Keratinocyte (primary cell): ENCODE measurements at regions not wholly inside any gene's neighbourhood (a gene's known extent, or its start where the extent isn't known, plus 50 kb on each side); places are given as distances from the start of the nearest gene placed in this dataset.

Experiments used
- DNase-seq: peaks from one replicate; pipeline ENCODE4 v3.0.0-alpha.2; 2011; ENCODE audit warnings: low read depth, missing footprints, low spot score
- FAIRE-seq: peaks from 2 replicates; lab custom pipeline; 2011; peaks lifted over from hg19 to GRCh38; lab: Jason Lieb, UNC
- H2AFZ ChIP-seq: 2 replicates; pipeline ENCODE4 v1.6.0; 2012; ENCODE audit warnings: low read length, control low read depth, inconsistent platforms; ENCODE audit not compliant: control insufficient read depth
- H3K27ac ChIP-seq: 2 replicates; pipeline ENCODE4 v1.5.1; 2011; ENCODE audit warnings: low read length; ENCODE audit not compliant: control insufficient read depth, insufficient read depth
- H3K27me3 ChIP-seq: 3 replicates; pipeline ENCODE4 v1.6.0; 2011; ENCODE audit warnings: low read length; ENCODE audit not compliant: control insufficient read depth, insufficient read depth; ENCODE audit errors: extremely low read depth
- H3K36me3 ChIP-seq, 2 experiments: 2 replicates in 1 of 2; 3 replicates in 1 of 2; pipeline ENCODE4 v1.5.1; 2011; ENCODE audit warnings: low read length in 2 of 2, mild to moderate bottlenecking in 1 of 2; ENCODE audit not compliant: control insufficient read depth in 2 of 2, insufficient read depth in 2 of 2; ENCODE audit errors: extremely low read depth in 1 of 2
- H3K4me1 ChIP-seq: 3 replicates; pipeline ENCODE4 v1.5.1; 2011; ENCODE audit warnings: low read length; ENCODE audit not compliant: control insufficient read depth, insufficient read depth; ENCODE audit errors: extremely low read depth
- H3K4me2 ChIP-seq: 3 replicates; pipeline ENCODE4 v1.6.0; 2011; ENCODE audit warnings: low read depth, low read length; ENCODE audit not compliant: control insufficient read depth, insufficient read depth; ENCODE audit errors: extremely low read depth
- H3K4me3 ChIP-seq, 3 experiments: fragments of 200-600 bp in 1 of 3; sonication (generic) in 1 of 3; 2 replicates in 2 of 3; 3 replicates in 1 of 3; pipeline ENCODE4 v1.5.1; 2011 to 2016; ENCODE audit warnings: low read length in 3 of 3, mild to moderate bottlenecking in 3 of 3, control low read depth in 2 of 3, inconsistent platforms in 1 of 3, low read depth in 1 of 3, mixed read lengths in 1 of 3, mixed run types in 1 of 3, moderate library complexity in 1 of 3; ENCODE audit not compliant: control insufficient read depth in 2 of 3, insufficient read depth in 2 of 3; ENCODE audit errors: extremely low read depth in 1 of 3
- H3K79me2 ChIP-seq: 2 replicates; pipeline ENCODE4 v1.6.0; 2012; ENCODE audit warnings: low read length; ENCODE audit not compliant: control insufficient read depth, insufficient read depth
- H3K9ac ChIP-seq: 3 replicates; pipeline ENCODE4 v1.6.0; 2011; ENCODE audit warnings: low read length; ENCODE audit not compliant: control insufficient read depth, insufficient read depth; ENCODE audit errors: extremely low read depth
- H3K9me1 ChIP-seq: 3 replicates; pipeline ENCODE4 v1.6.0; 2011; ENCODE audit warnings: low read length; ENCODE audit not compliant: control insufficient read depth, insufficient read depth; ENCODE audit errors: extremely low read depth
- H3K9me3 ChIP-seq: 2 replicates; pipeline ENCODE4 v1.5.1; 2012; ENCODE audit warnings: low read depth, low read length; ENCODE audit not compliant: control insufficient read depth
- H4K20me1 ChIP-seq: 3 replicates; pipeline ENCODE4 v1.6.0; 2011; ENCODE audit warnings: low read length; ENCODE audit not compliant: control insufficient read depth, insufficient read depth; ENCODE audit errors: extremely low read depth
- EZH2 ChIP-seq: IDR thresholded peaks from one replicate; pipeline ENCODE4 v1.6.1; 2012; ENCODE audit warnings: inconsistent platforms, mild to moderate bottlenecking, low read length, moderate library complexity
- dilution Hi-C: fragments of 300-500 bp; cut with MboI; formaldehyde crosslinking; loops from one replicate; pipeline ENCODE4 v1.7.0; 2020; ENCODE audit warnings: low sequenced_read_pairs; ENCODE audit not compliant: extremely low pct_ligation_motif_present
- TF ChIP-seq, protein P1 (sequence below), 3 experiments: IDR thresholded peaks in 1 of 3; conservative IDR thresholded peaks in 1 of 3; optimal IDR thresholded peaks in 1 of 3; 2 replicates in 2 of 3; 3 replicates in 1 of 3; pipeline versions ENCODE3 to v1.5.1; 2011; ENCODE audit warnings: low read length in 3 of 3, mild to moderate bottlenecking in 3 of 3, moderate library complexity in 2 of 3, control low read depth in 1 of 3, inconsistent platforms in 1 of 3; ENCODE audit not compliant: insufficient read depth in 2 of 3; ENCODE audit errors: extremely low read depth in 1 of 3

DNA sequence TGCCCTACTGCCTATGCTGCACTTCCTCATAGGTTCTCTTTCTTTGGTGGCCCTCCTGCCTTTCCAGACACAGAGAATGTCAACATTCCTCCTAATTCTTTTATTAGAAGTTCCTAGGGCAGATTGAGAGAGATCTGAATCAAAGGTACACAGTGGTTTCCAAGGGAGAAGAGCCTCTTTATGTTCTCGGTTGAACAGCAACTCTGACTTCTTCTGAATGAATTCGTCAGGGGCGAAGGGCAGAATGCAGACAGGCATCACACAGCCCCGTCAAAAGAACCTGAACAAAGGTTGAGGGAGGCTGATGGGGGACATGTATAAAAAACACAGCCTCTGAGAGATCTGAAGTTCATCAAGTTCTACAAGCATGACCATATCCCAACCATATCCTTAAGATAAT is 68.1 kb upstream of the DTNBP1 start:
- H3K9me1 ChIP-seq = no peaks in the 10 kb centered on the region
- no peaks in the 10 kb centered on the region for H3K79me2 ChIP-seq
- no peak overlapping the region for H3K9ac ChIP-seq
- H3K4me3 ChIP-seq = no peak overlapping the region
- H3K4me1 ChIP-seq = no peaks in the 10 kb centered on the region
- H4K20me1 ChIP-seq = no peaks in the 10 kb centered on the region
- no peaks in the 10 kb centered on the region for H3K36me3 ChIP-seq
- TF ChIP-seq, protein P1, sequence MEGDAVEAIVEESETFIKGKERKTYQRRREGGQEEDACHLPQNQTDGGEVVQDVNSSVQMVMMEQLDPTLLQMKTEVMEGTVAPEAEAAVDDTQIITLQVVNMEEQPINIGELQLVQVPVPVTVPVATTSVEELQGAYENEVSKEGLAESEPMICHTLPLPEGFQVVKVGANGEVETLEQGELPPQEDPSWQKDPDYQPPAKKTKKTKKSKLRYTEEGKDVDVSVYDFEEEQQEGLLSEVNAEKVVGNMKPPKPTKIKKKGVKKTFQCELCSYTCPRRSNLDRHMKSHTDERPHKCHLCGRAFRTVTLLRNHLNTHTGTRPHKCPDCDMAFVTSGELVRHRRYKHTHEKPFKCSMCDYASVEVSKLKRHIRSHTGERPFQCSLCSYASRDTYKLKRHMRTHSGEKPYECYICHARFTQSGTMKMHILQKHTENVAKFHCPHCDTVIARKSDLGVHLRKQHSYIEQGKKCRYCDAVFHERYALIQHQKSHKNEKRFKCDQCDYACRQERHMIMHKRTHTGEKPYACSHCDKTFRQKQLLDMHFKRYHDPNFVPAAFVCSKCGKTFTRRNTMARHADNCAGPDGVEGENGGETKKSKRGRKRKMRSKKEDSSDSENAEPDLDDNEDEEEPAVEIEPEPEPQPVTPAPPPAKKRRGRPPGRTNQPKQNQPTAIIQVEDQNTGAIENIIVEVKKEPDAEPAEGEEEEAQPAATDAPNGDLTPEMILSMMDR (optimal IDR thresholded peaks at IDR 0.05 in 1 of 3, IDR thresholded peaks at IDR 0.05 in 1 of 3, conservative IDR thresholded peaks at IDR 0.05 in 1 of 3; ENCODE audit: extremely low read depth in 1 of 3, insufficient read depth in 2 of 3, low read length in 3 of 3) = no peak
- H3K27ac ChIP-seq = no peak overlapping the region
- no peak for DNase-seq
- dilution Hi-C loops = no loop called here
- FAIRE-seq = no peak
- no peak overlapping the region for H3K4me2 ChIP-seq
- H2AFZ ChIP-seq = no peak overlapping the region
- H3K27me3 ChIP-seq = peaks cover 13% of the 10 kb centered on the region
- no peaks in the 10 kb centered on the region for H3K9me3 ChIP-seq

DNA sequence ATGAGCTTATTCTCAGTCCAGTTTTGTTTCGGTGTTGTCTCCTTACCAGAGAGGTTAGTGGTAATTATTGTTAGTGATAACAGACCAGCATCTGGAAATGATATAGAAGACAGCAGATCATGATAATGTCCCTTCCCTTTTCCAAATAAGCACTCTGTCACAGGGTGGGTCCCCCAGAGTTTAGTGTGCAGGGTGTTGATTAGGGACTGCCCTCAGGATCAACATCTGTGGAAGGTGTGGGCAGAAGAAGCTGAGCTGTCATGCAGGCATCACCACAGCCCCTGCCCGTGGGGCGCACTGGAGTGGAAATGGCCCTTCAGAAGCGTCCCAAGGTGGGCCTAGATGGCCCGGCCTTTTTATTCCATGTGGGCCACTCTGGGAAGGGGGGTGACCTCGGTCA is 67.6 kb upstream of the DTNBP1 start:
- Histone ChIP-seq H3K9me1 (no peaks in the 10 kb centered on the region), H3K4me2 (no peak overlapping the region), H2AFZ (no peak overlapping the region), H3K27me3 (peaks cover 13% of the 10 kb centered on the region), H3K4me1 (no peaks in the 10 kb centered on the region), H3K9ac (no peak overlapping the region), H3K36me3 (no peaks in the 10 kb centered on the region), H4K20me1 (no peaks in the 10 kb centered on the region), H3K79me2 (no peaks in the 10 kb centered on the region), H3K9me3 (no peaks in the 10 kb centered on the region), H3K27ac (no peak overlapping the region), H3K4me3 (no peak overlapping the region)
- dilution Hi-C loops = no loop called here
- no peak for FAIRE-seq
- no peak for DNase-seq
- TF ChIP-seq, protein P1 (optimal IDR thresholded peaks at IDR 0.05 in 1 of 3, IDR thresholded peaks at IDR 0.05 in 1 of 3, conservative IDR thresholded peaks at IDR 0.05 in 1 of 3; ENCODE audit: extremely low read depth in 1 of 3, insufficient read depth in 2 of 3, low read length in 3 of 3) = no peak
- TF ChIP-seq EZH2 = no peak
